ENCODE measurements at regions not wholly inside any gene's neighbourhood (a gene's known extent, or its start where the extent isn't known, plus 50 kb on each side); places are given as distances from the start of the nearest gene placed in this dataset.

GRCh38 chr13:18959229-18959628 is 222.4 kb downstream of the TUBA3C start:
- ATAC-seq: no peak
- TF ChIP-seq, protein P1, sequence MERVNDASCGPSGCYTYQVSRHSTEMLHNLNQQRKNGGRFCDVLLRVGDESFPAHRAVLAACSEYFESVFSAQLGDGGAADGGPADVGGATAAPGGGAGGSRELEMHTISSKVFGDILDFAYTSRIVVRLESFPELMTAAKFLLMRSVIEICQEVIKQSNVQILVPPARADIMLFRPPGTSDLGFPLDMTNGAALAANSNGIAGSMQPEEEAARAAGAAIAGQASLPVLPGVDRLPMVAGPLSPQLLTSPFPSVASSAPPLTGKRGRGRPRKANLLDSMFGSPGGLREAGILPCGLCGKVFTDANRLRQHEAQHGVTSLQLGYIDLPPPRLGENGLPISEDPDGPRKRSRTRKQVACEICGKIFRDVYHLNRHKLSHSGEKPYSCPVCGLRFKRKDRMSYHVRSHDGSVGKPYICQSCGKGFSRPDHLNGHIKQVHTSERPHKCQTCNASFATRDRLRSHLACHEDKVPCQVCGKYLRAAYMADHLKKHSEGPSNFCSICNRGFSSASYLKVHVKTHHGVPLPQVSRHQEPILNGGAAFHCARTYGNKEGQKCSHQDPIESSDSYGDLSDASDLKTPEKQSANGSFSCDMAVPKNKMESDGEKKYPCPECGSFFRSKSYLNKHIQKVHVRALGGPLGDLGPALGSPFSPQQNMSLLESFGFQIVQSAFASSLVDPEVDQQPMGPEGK (CRISPR knock-in tag; IDR thresholded peaks at IDR 0.05; ENCODE audit: borderline replicate concordance): no peak
- TF ChIP-seq ZNF8 (CRISPR knock-in tag; IDR thresholded peaks at IDR 0.05) (no peak), TCF4 (CRISPR knock-in tag; IDR thresholded peaks at IDR 0.05; ENCODE audit: borderline replicate concordance) (no peak), SNAI2 (CRISPR knock-in tag; IDR thresholded peaks at IDR 0.05) (no peak), ZFP3 (CRISPR knock-in tag; IDR thresholded peaks at IDR 0.05) (no peak), BACH2 (CRISPR knock-in tag; IDR thresholded peaks at IDR 0.05; ENCODE audit: borderline replicate concordance) (no peak), ARNTL (CRISPR knock-in tag; IDR thresholded peaks at IDR 0.05; ENCODE audit: borderline replicate concordance, low read depth) (no peak), PPARA (CRISPR knock-in tag; IDR thresholded peaks at IDR 0.05; ENCODE audit: borderline replicate concordance) (no peak), OSR1 (CRISPR knock-in tag; IDR thresholded peaks at IDR 0.05) (no peak)
- TF ChIP-seq, protein P2, sequence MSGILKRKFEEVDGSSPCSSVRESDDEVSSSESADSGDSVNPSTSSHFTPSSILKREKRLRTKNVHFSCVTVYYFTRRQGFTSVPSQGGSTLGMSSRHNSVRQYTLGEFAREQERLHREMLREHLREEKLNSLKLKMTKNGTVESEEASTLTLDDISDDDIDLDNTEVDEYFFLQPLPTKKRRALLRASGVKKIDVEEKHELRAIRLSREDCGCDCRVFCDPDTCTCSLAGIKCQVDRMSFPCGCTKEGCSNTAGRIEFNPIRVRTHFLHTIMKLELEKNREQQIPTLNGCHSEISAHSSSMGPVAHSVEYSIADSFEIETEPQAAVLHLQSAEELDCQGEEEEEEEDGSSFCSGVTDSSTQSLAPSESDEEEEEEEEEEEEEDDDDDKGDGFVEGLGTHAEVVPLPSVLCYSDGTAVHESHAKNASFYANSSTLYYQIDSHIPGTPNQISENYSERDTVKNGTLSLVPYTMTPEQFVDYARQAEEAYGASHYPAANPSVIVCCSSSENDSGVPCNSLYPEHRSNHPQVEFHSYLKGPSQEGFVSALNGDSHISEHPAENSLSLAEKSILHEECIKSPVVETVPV (CRISPR knock-in tag; IDR thresholded peaks at IDR 0.05): no peak

- TF ChIP-seq, protein P3, sequence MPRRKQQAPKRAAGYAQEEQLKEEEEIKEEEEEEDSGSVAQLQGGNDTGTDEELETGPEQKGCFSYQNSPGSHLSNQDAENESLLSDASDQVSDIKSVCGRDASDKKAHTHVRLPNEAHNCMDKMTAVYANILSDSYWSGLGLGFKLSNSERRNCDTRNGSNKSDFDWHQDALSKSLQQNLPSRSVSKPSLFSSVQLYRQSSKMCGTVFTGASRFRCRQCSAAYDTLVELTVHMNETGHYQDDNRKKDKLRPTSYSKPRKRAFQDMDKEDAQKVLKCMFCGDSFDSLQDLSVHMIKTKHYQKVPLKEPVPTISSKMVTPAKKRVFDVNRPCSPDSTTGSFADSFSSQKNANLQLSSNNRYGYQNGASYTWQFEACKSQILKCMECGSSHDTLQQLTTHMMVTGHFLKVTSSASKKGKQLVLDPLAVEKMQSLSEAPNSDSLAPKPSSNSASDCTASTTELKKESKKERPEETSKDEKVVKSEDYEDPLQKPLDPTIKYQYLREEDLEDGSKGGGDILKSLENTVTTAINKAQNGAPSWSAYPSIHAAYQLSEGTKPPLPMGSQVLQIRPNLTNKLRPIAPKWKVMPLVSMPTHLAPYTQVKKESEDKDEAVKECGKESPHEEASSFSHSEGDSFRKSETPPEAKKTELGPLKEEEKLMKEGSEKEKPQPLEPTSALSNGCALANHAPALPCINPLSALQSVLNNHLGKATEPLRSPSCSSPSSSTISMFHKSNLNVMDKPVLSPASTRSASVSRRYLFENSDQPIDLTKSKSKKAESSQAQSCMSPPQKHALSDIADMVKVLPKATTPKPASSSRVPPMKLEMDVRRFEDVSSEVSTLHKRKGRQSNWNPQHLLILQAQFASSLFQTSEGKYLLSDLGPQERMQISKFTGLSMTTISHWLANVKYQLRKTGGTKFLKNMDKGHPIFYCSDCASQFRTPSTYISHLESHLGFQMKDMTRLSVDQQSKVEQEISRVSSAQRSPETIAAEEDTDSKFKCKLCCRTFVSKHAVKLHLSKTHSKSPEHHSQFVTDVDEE (CRISPR knock-in tag; IDR thresholded peaks at IDR 0.05): no peak
- TF ChIP-seq, protein P1 (CRISPR knock-in tag; IDR thresholded peaks at IDR 0.05; ENCODE audit: borderline replicate concordance): no peak
- TF ChIP-seq TOX (CRISPR knock-in tag; IDR thresholded peaks at IDR 0.05; ENCODE audit: borderline replicate concordance) (no peak), ESRRG (CRISPR knock-in tag; IDR thresholded peaks at IDR 0.05) (no peak), CSDC2 (CRISPR knock-in tag; IDR thresholded peaks at IDR 0.05) (no peak), ARNTL (CRISPR knock-in tag; IDR thresholded peaks at IDR 0.05; ENCODE audit: borderline replicate concordance, low read depth) (no peak), ZNF8 (CRISPR knock-in tag; IDR thresholded peaks at IDR 0.05) (no peak), PPARA (CRISPR knock-in tag; IDR thresholded peaks at IDR 0.05; ENCODE audit: borderline replicate concordance) (no peak), OSR1 (CRISPR knock-in tag; IDR thresholded peaks at IDR 0.05) (no peak)
- TF ChIP-seq, protein P4, sequence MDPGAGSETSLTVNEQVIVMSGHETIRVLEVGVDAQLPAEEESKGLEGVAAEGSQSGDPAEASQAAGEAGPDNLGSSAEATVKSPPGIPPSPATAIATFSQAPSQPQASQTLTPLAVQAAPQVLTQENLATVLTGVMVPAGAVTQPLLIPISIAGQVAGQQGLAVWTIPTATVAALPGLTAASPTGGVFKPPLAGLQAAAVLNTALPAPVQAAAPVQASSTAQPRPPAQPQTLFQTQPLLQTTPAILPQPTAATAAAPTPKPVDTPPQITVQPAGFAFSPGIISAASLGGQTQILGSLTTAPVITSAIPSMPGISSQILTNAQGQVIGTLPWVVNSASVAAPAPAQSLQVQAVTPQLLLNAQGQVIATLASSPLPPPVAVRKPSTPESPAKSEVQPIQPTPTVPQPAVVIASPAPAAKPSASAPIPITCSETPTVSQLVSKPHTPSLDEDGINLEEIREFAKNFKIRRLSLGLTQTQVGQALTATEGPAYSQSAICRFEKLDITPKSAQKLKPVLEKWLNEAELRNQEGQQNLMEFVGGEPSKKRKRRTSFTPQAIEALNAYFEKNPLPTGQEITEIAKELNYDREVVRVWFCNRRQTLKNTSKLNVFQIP (CRISPR knock-in tag; IDR thresholded peaks at IDR 0.05; ENCODE audit: borderline replicate concordance, low read depth): no peak
- no peak for ATAC-seq
Measured at GRCh38 chr13:18956473-18957078, 225.0 kb downstream of the TUBA3C start.

DNA sequence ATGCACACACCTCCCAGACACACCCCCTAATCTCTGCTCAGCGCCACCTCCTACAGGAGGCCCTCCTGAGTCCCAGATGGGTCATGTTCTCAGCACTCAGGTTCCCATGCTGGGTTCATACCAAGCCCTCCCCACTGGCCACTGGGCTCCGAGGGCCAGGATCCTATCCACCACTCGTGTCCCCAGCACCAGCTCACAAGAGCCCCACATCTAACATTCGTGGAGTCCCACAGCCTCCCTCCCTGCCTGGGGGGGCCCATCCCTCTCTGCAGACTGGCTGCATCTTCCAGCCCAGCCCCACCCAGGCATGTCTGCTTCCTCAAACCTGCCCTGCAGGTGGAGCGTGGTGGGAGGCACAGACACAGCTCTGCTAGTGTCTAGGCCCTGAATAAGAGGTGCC is 227.4 kb downstream of the TUBA3C start:
- no peak for ATAC-seq
- TF ChIP-seq BACH2 (CRISPR knock-in tag; IDR thresholded peaks at IDR 0.05; ENCODE audit: borderline replicate concordance) (no peak), ZNF565 (CRISPR knock-in tag; conservative IDR thresholded peaks at IDR 0.05; ENCODE audit: low read depth) (no peak)
- TF ChIP-seq, protein P5, sequence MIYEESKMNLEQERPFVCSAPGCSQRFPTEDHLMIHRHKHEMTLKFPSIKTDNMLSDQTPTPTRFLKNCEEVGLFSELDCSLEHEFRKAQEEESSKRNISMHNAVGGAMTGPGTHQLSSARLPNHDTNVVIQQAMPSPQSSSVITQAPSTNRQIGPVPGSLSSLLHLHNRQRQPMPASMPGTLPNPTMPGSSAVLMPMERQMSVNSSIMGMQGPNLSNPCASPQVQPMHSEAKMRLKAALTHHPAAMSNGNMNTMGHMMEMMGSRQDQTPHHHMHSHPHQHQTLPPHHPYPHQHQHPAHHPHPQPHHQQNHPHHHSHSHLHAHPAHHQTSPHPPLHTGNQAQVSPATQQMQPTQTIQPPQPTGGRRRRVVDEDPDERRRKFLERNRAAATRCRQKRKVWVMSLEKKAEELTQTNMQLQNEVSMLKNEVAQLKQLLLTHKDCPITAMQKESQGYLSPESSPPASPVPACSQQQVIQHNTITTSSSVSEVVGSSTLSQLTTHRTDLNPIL (CRISPR knock-in tag; IDR thresholded peaks at IDR 0.05; ENCODE audit: low read depth): no peak
